MM.1S (cell line): ENCODE measurements at regions not wholly inside any gene's neighbourhood (a gene's known extent, or its start where the extent isn't known, plus 50 kb on each side); places are given as distances from the start of the nearest gene placed in this dataset.

Source experiments
- DNase-seq: peaks from one replicate; pipeline ENCODE4 v3.0.0-alpha.2; 2015
- H2AFZ ChIP-seq: fragments of 300-600 bp; sonication (generic); 2 replicates; pipeline ENCODE4 v1.6.0; 2016; ENCODE audit warnings: antibody characterized with exemption, low read length
- H3F3A ChIP-seq: fragments of 300-600 bp; sonication (generic); 2 replicates; pipeline ENCODE4 v1.6.1; 2016; ENCODE audit warnings: mild to moderate bottlenecking, antibody characterized with exemption, low read length, moderate library complexity, mixed read lengths; ENCODE audit not compliant: insufficient read depth
- H3K27ac ChIP-seq: fragments of 300-600 bp; sonication (generic); 2 replicates; pipeline ENCODE4 v1.5.1; 2016; ENCODE audit warnings: mild to moderate bottlenecking, low read length
- H3K27me3 ChIP-seq: fragments of 300-600 bp; sonication (generic); replicated peaks from 2 replicates; pipeline ENCODE4 v1.6.0; 2016; ENCODE audit warnings: low read length; ENCODE audit not compliant: insufficient read depth
- H3K36me3 ChIP-seq: fragments of 300-600 bp; sonication (generic); replicated peaks from 2 replicates; pipeline ENCODE4 v1.6.1; 2016; ENCODE audit warnings: mild to moderate bottlenecking, low read length, mixed read lengths; ENCODE audit not compliant: insufficient read depth
- H3K4me1 ChIP-seq: fragments of 300-600 bp; sonication (generic); 2 replicates; pipeline ENCODE4 v1.6.1; 2016; ENCODE audit warnings: low read length, mixed read lengths
- H3K4me2 ChIP-seq: fragments of 300-600 bp; sonication (generic); 2 replicates; pipeline ENCODE4 v1.6.0; 2016; ENCODE audit warnings: low read depth, low read length
- H3K4me3 ChIP-seq: fragments of 300-600 bp; sonication (generic); 2 replicates; pipeline ENCODE4 v1.5.1; 2016; ENCODE audit warnings: low read length, mixed read lengths
- H3K79me2 ChIP-seq: fragments of 300-600 bp; sonication (generic); 2 replicates; pipeline ENCODE4 v1.6.1; 2016; ENCODE audit warnings: mixed run types, low read length, mixed read lengths
- H3K9ac ChIP-seq: fragments of 300-600 bp; sonication (generic); 2 replicates; pipeline ENCODE4 v1.6.1; 2016; ENCODE audit warnings: low read length, mixed read lengths
- H3K9me2 ChIP-seq: fragments of 300-600 bp; sonication (generic); replicated peaks from 2 replicates; pipeline ENCODE4 v1.6.1; 2016; ENCODE audit warnings: mild to moderate bottlenecking, low read length, mixed read lengths; ENCODE audit not compliant: insufficient read depth
- H3K9me3 ChIP-seq: fragments of 300-600 bp; sonication (generic); replicated peaks from 2 replicates; pipeline ENCODE4 v1.6.1; 2016; ENCODE audit warnings: mild to moderate bottlenecking, low read length, mixed read lengths; ENCODE audit not compliant: insufficient read depth
- H4K20me1 ChIP-seq: fragments of 300-600 bp; sonication (generic); 2 replicates; pipeline ENCODE4 v1.6.1; 2016; ENCODE audit warnings: mild to moderate bottlenecking, low read length, moderate library complexity, mixed read lengths; ENCODE audit not compliant: insufficient read depth
- CTCF ChIP-seq: fragments of 300-600 bp; sonication (generic); IDR thresholded peaks from 2 replicates; pipeline ENCODE4 v1.5.1; 2016; ENCODE audit warnings: antibody characterized with exemption, low read length, mixed read lengths
- EZH2 ChIP-seq: fragments of 300-600 bp; sonication (generic); optimal IDR thresholded peaks from 2 replicates; pipeline ENCODE3; 2017; ENCODE audit warnings: low read depth, mild to moderate bottlenecking, antibody characterized with exemption, low read length, mixed read lengths
- EZH2phosphoT487 ChIP-seq: fragments of 300-600 bp; sonication (generic); IDR thresholded peaks from 2 replicates; pipeline ENCODE4 v1.6.1; 2018; ENCODE audit warnings: antibody characterized with exemption, low read length

GRCh38 chr7:41107938-41108448, 594.9 kb downstream of the INHBA start:
- Histone ChIP-seq H3K27me3 (no peaks in the 10 kb centered on the region), H3K4me1 (no peaks in the 10 kb centered on the region), H3K4me3 (no peak overlapping the region), H3K4me2 (no peak overlapping the region), H3K36me3 (no peaks in the 10 kb centered on the region), H4K20me1 (no peaks in the 10 kb centered on the region), H2AFZ (no peak overlapping the region), H3K9me2 (no peaks in the 10 kb centered on the region), H3K9ac (no peak overlapping the region), H3K27ac (no peak overlapping the region), H3K9me3 (no peaks in the 10 kb centered on the region), H3F3A (no peaks in the 10 kb centered on the region), H3K79me2 (no peaks in the 10 kb centered on the region)
- no peak for TF ChIP-seq EZH2phosphoT487
- no peak for TF ChIP-seq CTCF
- TF ChIP-seq EZH2 = no peak
- no peak for DNase-seq

- Histone ChIP-seq H3K27me3 (no peaks in the 10 kb centered on the region), H3K4me3 (no peak overlapping the region), H2AFZ (no peak overlapping the region), H3K27ac (no peak overlapping the region), H3K79me2 (no peaks in the 10 kb centered on the region), H3K9me2 (no peaks in the 10 kb centered on the region), H3K4me1 (no peaks in the 10 kb centered on the region), H3K36me3 (no peaks in the 10 kb centered on the region), H3F3A (no peaks in the 10 kb centered on the region), H3K4me2 (no peak overlapping the region), H4K20me1 (no peaks in the 10 kb centered on the region), H3K9me3 (no peaks in the 10 kb centered on the region), H3K9ac (no peak overlapping the region)
- TF ChIP-seq EZH2phosphoT487 (no peak), EZH2 (no peak), CTCF (no peak)
- no peak for DNase-seq
These were observed 595.5 kb downstream of the INHBA start for GRCh38 chr7:41107330-41107937.

- Histone ChIP-seq H3K4me3 (no peak overlapping the region), H3K27me3 (no peaks in the 10 kb centered on the region), H3K4me2 (no peak overlapping the region), H3K79me2 (no peaks in the 10 kb centered on the region), H3K4me1 (no peaks in the 10 kb centered on the region), H3K36me3 (no peaks in the 10 kb centered on the region), H3K9me2 (no peaks in the 10 kb centered on the region), H3K27ac (no peak overlapping the region), H3F3A (no peaks in the 10 kb centered on the region), H2AFZ (no peak overlapping the region), H3K9me3 (no peaks in the 10 kb centered on the region), H3K9ac (no peak overlapping the region), H4K20me1 (no peaks in the 10 kb centered on the region)
- TF ChIP-seq CTCF = no peak
- TF ChIP-seq EZH2 = no peak
- TF ChIP-seq EZH2phosphoT487 = no peak
- no peak for DNase-seq
These were observed 598.3 kb downstream of the INHBA start for GRCh38 chr7:41104631-41105030.
